GM12892 (cell line): ENCODE measurements at regions not wholly inside any gene's neighbourhood (a gene's known extent, or its start where the extent isn't known, plus 50 kb on each side); places are given as distances from the start of the nearest gene placed in this dataset.

Experiments used
- DNase-seq: peaks from one replicate; pipeline ENCODE4 v3.0.0; 2011; ENCODE audit not compliant: insufficient read length
- FAIRE-seq: peaks from 2 replicates; lab custom pipeline; 2011; peaks lifted over from hg19 to GRCh38; lab: Jason Lieb, UNC
- POLR2A ChIP-seq: IDR thresholded peaks from 2 replicates; pipeline ENCODE4 v1.6.1; 2011; ENCODE audit warnings: low read depth, low read length, control low read depth
- POLR2AphosphoS5 ChIP-seq: IDR thresholded peaks from 2 replicates; pipeline ENCODE4 v1.6.1; 2011; ENCODE audit warnings: low read depth, low read length, control low read depth
- TAF1 ChIP-seq: IDR thresholded peaks from 2 replicates; pipeline ENCODE4 v1.6.1; 2011; ENCODE audit warnings: low read depth, mild to moderate bottlenecking, control low read depth, low read length, borderline replicate concordance

- TF ChIP-seq POLR2AphosphoS5 (no peak), TAF1 (no peak), POLR2A (no peak)
- FAIRE-seq (no peak), DNase-seq (no peak)
These were observed 366.2 kb upstream of the CNR1 start for GRCh38 chr6:88532241-88532860.

- TF ChIP-seq TAF1: no peak
- TF ChIP-seq POLR2AphosphoS5: no peak
- TF ChIP-seq POLR2A: no peak
- FAIRE-seq: no peak
- no peak for DNase-seq
These were observed 363.6 kb upstream of the CNR1 start for GRCh38 chr6:88529726-88530125.

- DNase-seq (no peak), FAIRE-seq (no peak)
- no peak for TF ChIP-seq TAF1
- TF ChIP-seq POLR2AphosphoS5: no peak
- no peak for TF ChIP-seq POLR2A
These were observed 354.3 kb upstream of the CNR1 start for GRCh38 chr6:88520445-88520844.

- TF ChIP-seq TAF1: no peak
- DNase-seq: no peak
- FAIRE-seq: no peak
These were observed 353.8 kb upstream of the CNR1 start for GRCh38 chr6:88520017-88520338.

- DNase-seq: no peak
- no peak for TF ChIP-seq POLR2A
- no peak for TF ChIP-seq TAF1
- no peak for TF ChIP-seq POLR2AphosphoS5
- no peak for FAIRE-seq
These were observed 353.3 kb upstream of the CNR1 start for GRCh38 chr6:88519301-88520016.

GRCh38 chr6:88517737-88518136 lies 351.6 kb upstream of the CNR1 start:
- TF ChIP-seq POLR2AphosphoS5 (no peak), TAF1 (no peak), POLR2A (no peak)
- no peak for DNase-seq
- no peak for FAIRE-seq

GRCh38 chr6:88513920-88514319 lies 347.8 kb upstream of the CNR1 start:
- FAIRE-seq (no peak), DNase-seq (no peak)
- TF ChIP-seq POLR2A: no peak
- TF ChIP-seq TAF1: no peak

GRCh38 chr6:88513471-88513870 lies 347.3 kb upstream of the CNR1 start:
- TF ChIP-seq POLR2AphosphoS5: no peak
- no peak for TF ChIP-seq TAF1
- TF ChIP-seq POLR2A: no peak
- DNase-seq (no peak), FAIRE-seq (no peak)

- no peak for TF ChIP-seq TAF1
- no peak for TF ChIP-seq POLR2A
- TF ChIP-seq POLR2AphosphoS5: no peak
- DNase-seq (no peak), FAIRE-seq (no peak)
These were observed 346.8 kb upstream of the CNR1 start for GRCh38 chr6:88512951-88513350.

GRCh38 chr6:88502391-88502790 lies 336.2 kb upstream of the CNR1 start:
- FAIRE-seq (no peak), DNase-seq (no peak)
- TF ChIP-seq POLR2AphosphoS5 (no peak), TAF1 (no peak), POLR2A (no peak)

- DNase-seq (no peak), FAIRE-seq (peak; percentile 93)
- TF ChIP-seq TAF1 (no peak), POLR2AphosphoS5 (no peak), POLR2A (no peak)
These were observed 333.9 kb upstream of the CNR1 start for GRCh38 chr6:88499845-88500699.
